NCI-H510A treated with DMSO at 0.1 percent for 48 hours (cell line): ENCODE measurements at regions not wholly inside any gene's neighbourhood (a gene's known extent, or its start where the extent isn't known, plus 50 kb on each side); places are given as distances from the start of the nearest gene placed in this dataset.

ENCODE experiments used
- DNase-seq: peaks from one replicate; lab custom pipeline; 2025; lab: John Stamatoyannopoulos, UW

DNA sequence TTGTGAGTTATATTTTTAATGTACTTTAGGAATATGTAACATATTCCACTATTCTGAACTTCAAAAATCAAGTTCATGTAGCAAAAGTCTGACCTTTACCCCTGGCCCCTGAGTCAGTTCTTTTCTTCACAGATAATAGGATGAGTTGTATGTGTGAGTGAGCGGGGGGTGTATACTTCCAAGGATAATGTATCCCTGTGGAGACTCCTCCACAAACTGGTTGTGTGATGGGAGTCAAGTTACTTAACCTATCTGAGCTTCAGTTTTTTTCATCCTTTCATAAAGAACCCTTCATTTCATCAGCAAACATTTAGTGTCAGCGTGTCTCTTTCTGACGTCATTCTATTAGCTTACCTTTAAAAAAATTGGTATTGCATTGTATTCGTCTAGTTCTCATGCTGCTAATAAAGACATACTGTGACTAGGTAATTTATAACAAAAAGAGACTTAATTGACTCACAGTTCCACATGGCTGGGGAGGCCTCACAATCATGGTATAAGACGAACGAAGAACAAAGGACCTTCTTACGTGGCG is 288.1 kb upstream of the GPC6 start:
- no peak for DNase-seq

DNA sequence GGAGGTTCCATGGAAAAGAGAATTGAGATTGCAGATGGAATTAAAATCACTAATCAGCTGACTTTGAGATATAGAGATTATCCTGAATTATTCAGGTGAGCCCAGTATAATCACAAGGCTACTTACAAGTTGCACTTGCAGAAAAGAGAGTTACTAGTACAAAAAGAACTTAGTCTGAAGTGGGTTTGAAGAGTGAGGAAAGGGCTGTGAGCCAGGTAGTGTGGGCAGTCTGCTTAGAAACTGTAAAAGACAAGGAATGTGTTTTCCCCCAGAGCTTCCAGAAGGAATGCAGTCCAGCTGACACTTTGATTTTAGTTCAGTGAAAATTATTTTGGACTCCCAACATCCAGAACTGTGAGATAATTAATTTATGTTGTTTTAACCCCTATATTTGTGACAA is 285.4 kb upstream of the GPC6 start:
- DNase-seq, result no peak

GRCh38 chr13:92947770-92948434 is 278.7 kb upstream of the GPC6 start:
- DNase-seq, result no peak

- no peak for DNase-seq
Observed at GRCh38 chr13:92950771-92951170, 275.8 kb upstream of the GPC6 start.

- DNase-seq, result peak; percentile 14
Observed at GRCh38 chr13:92951273-92951890, 275.2 kb upstream of the GPC6 start.

DNA sequence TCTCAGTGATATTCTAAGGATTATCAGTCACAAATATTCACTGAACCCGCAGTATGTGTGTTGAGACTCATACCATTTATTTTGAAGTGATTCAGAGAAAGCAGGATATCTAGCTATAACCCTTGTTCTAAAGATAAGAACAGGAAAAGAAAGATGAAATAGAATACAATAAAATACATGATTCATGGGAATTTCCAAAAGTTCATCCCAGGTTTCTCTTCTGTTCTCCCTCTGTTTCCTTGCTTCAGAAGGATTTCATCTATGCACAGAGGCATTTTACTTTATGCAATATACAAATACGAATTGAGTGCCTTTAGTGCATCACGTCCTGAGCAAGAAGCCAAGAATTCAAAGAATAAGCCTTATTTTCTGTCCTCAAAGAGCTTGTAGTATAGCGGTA is 274.4 kb upstream of the GPC6 start:
- no peak for DNase-seq

GRCh38 chr13:92954746-92955145 is 271.9 kb upstream of the GPC6 start:
- no peak for DNase-seq

- no peak for DNase-seq
Observed at GRCh38 chr13:92959790-92960189, 266.8 kb upstream of the GPC6 start.

- DNase-seq, result no peak
Observed at GRCh38 chr13:92963029-92963428, 263.6 kb upstream of the GPC6 start.

- DNase-seq, result no peak
Observed at GRCh38 chr13:92966341-92966740, 260.3 kb upstream of the GPC6 start.

- DNase-seq, result no peak
Observed at GRCh38 chr13:92966900-92967299, 259.7 kb upstream of the GPC6 start.

DNA sequence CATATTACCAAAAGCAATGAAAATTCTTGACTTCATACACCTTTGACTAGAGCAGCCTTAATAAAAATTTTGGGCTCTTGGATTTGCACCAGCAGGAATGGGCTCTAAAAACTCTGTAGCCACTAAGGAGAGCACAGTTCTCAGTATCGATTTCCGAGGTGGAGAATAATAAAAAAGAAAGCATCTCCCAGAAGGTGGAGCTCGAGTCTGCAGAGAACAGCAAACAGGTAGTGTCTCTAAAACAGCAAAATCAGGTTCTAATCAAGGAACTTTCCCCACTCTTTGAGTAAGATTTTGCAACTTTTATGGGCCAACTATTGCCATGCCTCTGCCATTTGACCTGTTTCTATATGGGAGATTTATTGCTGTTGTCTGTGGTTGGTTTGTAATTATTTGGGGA is 258.7 kb upstream of the GPC6 start:
- DNase-seq, result no peak

DNA sequence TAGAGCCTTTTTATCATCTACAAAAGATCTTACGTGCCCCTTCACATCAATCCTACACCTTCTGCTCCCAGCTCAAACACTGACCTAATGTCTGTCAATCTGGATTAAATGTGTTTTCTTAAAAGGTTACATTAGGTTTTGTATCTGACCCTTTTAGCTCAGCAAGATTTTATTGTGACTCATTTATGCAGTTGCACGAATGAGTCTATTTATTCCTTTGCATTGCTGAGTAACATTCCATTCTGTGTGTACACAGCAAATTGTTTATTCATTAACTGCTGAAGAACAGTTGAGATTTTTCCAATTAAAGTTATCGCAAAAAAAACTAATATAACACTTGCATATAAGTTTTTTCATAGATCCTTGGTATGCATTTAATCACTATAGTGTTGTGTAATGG is 253.9 kb upstream of the GPC6 start:
- DNase-seq, result no peak

- no peak for DNase-seq
Observed at GRCh38 chr13:92974905-92975429, 251.6 kb upstream of the GPC6 start.

DNA sequence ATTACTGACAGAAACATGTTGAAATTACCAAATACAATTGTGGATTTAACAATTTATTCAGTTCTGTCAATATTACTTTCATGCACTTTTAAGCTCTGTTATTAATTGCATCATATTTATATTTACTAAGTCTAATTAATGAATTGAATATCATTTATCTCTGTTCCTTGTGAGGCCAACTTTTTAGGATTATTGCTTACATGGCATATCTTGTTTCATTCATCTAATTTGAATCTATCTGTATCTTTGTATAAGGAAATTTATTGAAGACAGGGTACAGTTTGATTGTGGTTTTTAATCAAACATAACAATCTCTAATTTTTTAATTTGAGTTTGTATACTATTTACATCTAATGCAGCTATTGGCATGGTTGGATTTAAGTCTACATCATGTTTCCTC is 249.9 kb upstream of the GPC6 start:
- DNase-seq, result no peak

DNA sequence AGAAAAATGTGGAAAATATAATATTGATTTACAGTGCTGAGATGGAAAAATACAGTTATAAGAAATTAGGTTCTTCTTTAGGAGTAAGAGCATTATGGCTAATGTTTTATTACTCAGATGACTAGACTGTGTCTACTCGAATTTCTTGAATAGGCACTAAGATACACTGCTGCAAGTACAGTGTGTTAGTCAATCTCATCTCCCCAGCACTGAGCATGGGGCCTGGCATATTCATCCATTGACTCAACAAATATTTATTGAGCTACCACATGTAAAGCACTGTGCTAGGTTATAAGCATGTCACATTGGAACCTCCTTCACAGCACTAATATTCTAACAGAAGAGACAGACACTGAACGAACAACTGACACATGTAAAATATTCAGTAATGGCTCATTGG is 242.5 kb upstream of the GPC6 start:
- no peak for DNase-seq

GRCh38 chr13:92989301-92989700 is 237.3 kb upstream of the GPC6 start:
- DNase-seq, result no peak

DNA sequence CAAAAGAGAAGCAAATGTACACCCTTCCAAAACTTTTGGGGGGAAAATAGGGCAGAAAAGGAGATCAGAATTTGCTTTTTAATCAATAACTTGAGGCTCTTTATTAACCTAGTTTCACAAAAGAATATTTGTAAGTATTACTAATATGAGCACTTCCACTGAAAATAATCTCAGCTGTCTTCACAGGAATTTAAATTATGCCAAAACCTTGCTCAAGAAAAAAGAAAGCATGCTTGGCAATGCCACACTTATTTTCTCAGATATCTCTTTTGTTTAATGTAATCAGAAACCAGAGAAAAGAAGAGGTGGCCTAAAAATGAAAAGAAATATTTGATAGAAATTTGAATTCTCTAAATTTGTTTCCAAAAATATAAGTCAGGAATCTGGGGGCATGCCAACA is 234.9 kb upstream of the GPC6 start:
- no peak for DNase-seq

GRCh38 chr13:92994056-92994455 is 232.6 kb upstream of the GPC6 start:
- DNase-seq, result no peak

GRCh38 chr13:93001866-93002461 is 224.6 kb upstream of the GPC6 start:
- no peak for DNase-seq

- DNase-seq, result no peak
Observed at GRCh38 chr13:93003531-93003930, 223.1 kb upstream of the GPC6 start.

DNA sequence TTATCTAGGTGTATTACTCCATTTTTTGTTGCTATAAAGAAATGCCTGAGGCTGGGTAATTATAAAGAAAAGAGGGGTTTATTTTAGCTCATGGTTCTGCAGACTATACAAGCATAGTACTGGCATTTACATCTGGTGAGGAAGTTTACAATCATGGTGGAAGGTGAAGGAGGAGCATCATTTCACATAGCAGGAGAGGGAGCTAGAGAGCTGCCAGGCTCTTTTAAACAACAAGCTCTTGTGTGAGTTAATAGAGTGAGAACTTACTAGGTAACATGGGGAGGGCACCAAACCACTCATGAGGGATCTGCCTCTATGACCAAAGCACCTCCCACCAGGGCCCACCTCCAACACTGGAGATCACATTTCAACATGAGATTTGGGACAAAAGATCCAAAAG is 221.7 kb upstream of the GPC6 start:
- DNase-seq, result no peak

DNA sequence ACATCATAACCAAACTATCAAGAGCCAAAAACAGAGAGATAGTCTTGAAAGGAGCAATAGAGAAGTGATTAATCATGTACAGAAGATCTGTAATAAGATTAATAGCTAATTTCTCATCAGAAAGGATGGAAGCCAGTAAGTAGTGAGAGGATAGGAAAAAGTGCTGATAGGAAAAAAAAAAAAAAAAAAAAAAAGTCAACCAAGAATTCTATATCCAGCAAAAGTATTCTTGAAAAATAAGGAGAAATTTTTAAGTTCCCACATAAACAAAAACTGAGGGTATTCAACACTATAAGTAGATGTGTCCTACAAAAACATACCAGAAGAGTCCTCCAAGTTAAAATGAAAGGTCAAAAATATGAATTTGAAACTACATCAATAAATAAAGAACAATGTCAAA is 218.7 kb upstream of the GPC6 start:
- no peak for DNase-seq
